Eye (tissue), 1 donor: ENCODE measurements at regions not wholly inside any gene's neighbourhood (a gene's known extent, or its start where the extent isn't known, plus 50 kb on each side); places are given as distances from the start of the nearest gene placed in this dataset.

Experiments
- DNase-seq: peaks from one replicate; pipeline ENCODE4 v3.0.0-alpha.2; 2015

GRCh38 chr1:86296305-86297205 lies 99.6 kb downstream of the ODF2L start:
- no peak for DNase-seq

- DNase-seq, result peak; percentile 17
Measured at GRCh38 chr1:86289746-86290145, 106.4 kb downstream of the ODF2L start.

- peak; percentile 31 for DNase-seq
Measured at GRCh38 chr1:86289161-86289560, 107.0 kb downstream of the ODF2L start.

GRCh38 chr1:86288586-86289147 lies 107.5 kb downstream of the ODF2L start:
- no peak for DNase-seq

GRCh38 chr1:86285796-86286195 lies 110.3 kb downstream of the ODF2L start:
- no peak for DNase-seq

- no peak for DNase-seq
Measured at GRCh38 chr1:86282611-86283010, 113.5 kb downstream of the ODF2L start.

- no peak for DNase-seq
Measured at GRCh38 chr1:86277936-86278335, 118.2 kb downstream of the ODF2L start.

GRCh38 chr1:86273066-86273465 lies 116.5 kb upstream of the COL24A1 start:
- no peak for DNase-seq

GRCh38 chr1:86272083-86272482 lies 115.5 kb upstream of the COL24A1 start:
- no peak for DNase-seq

- DNase-seq, result no peak
Measured at GRCh38 chr1:86271046-86271445, 114.5 kb upstream of the COL24A1 start.

GRCh38 chr1:86263101-86263500 lies 106.5 kb upstream of the COL24A1 start:
- no peak for DNase-seq

GRCh38 chr1:86260476-86260875 lies 103.9 kb upstream of the COL24A1 start:
- no peak for DNase-seq

- DNase-seq, result no peak
Measured at GRCh38 chr1:86259390-86259789, 102.8 kb upstream of the COL24A1 start.

- DNase-seq, result peak; percentile 19
Measured at GRCh38 chr1:86258101-86258500, 101.5 kb upstream of the COL24A1 start.

- peak; percentile 81 for DNase-seq
Measured at GRCh38 chr1:86247597-86248279, 91.2 kb upstream of the COL24A1 start.

- no peak for DNase-seq
Measured at GRCh38 chr1:86245566-86246190, 89.1 kb upstream of the COL24A1 start.

- no peak for DNase-seq
Measured at GRCh38 chr1:86239894-86240293, 83.3 kb upstream of the COL24A1 start.

- DNase-seq, result no peak
Measured at GRCh38 chr1:86239490-86239889, 82.9 kb upstream of the COL24A1 start.

- no peak for DNase-seq
Measured at GRCh38 chr1:86238226-86238625, 81.7 kb upstream of the COL24A1 start.

GRCh38 chr1:86235852-86236251 lies 79.3 kb upstream of the COL24A1 start:
- DNase-seq, result no peak

GRCh38 chr1:86233403-86233802 lies 76.8 kb upstream of the COL24A1 start:
- DNase-seq, result no peak

- no peak for DNase-seq
Measured at GRCh38 chr1:86231076-86231475, 74.5 kb upstream of the COL24A1 start.

GRCh38 chr1:86229405-86229975 lies 72.9 kb upstream of the COL24A1 start:
- peak; percentile 23 for DNase-seq
